HepG2 (cell line): ENCODE measurements at regions not wholly inside any gene's neighbourhood (a gene's known extent, or its start where the extent isn't known, plus 50 kb on each side); places are given as distances from the start of the nearest gene placed in this dataset.

Experiments used
- ATAC-seq: fragments of 200-7000 bp; cut with Tn5 transposase; 3 replicates; pipeline ENCODE4 v1.9.1; 2020; ENCODE audit warnings: mild to moderate bottlenecking, moderate library complexity
- BruUV-seq: library from RNA; stranded (reverse); fragments of 400-500 nt; replicated peaks from 2 replicates; lab custom pipeline; 2021; lab: Mats Ljungman, UMichigan
- CTCF ChIA-PET: fragments of 300-600 bp; formaldehyde crosslinking; extraction: SDS; loops from one replicate; lab custom pipeline; 2021; ENCODE audit warnings: low total read pairs, inconsistent platforms, low intra/inter-chr PET ratio; lab: Yijun Ruan, JAX
- POLR2A ChIA-PET: fragments of 350-600 bp; sonication (Branson Sonifier 250); formaldehyde crosslinking; loops from one replicate; lab custom pipeline; 2020; ENCODE audit warnings: antibody characterized with exemption, inconsistent platforms; lab: Yijun Ruan, JAX
- DNase-seq: peaks from one replicate; pipeline ENCODE4 v3.0.0-alpha.2; 2015; ENCODE audit warnings: low spot score
- FAIRE-seq: peaks from 3 replicates; lab custom pipeline; 2011; peaks lifted over from hg19 to GRCh38; lab: Jason Lieb, UNC
- H2AFZ ChIP-seq: one replicate; pipeline ENCODE4 v1.6.1; 2011; ENCODE audit warnings: low read length, inconsistent platforms
- H3K27ac ChIP-seq: fragments of 300-600 bp; 3 replicates; pipeline ENCODE4 v1.8.0; 2011; ENCODE audit warnings: mixed run types, mild to moderate bottlenecking, mixed read lengths, low read length, inconsistent platforms; ENCODE audit not compliant: insufficient read depth; ENCODE audit errors: extremely low read length
- H3K27me3 ChIP-seq, 2 experiments: fragments of 200-600 bp in 1 of 2; 2 replicates in 1 of 2; 3 replicates in 1 of 2; pipeline versions ENCODE4 v1.6.0 to v1.8.0; 2011; ENCODE audit warnings: low read length in 2 of 2, mild to moderate bottlenecking in 2 of 2, moderate library complexity in 2 of 2, inconsistent platforms in 1 of 2; ENCODE audit not compliant: insufficient read depth in 2 of 2, control insufficient read depth in 1 of 2
- H3K36me3 ChIP-seq, 2 experiments: fragments of 200-600 bp in 1 of 2; replicated peaks in 1 of 2; 2 replicates in 1 of 2; 3 replicates in 1 of 2; pipeline versions ENCODE4 v1.5.1 to v1.8.0; 2011; ENCODE audit warnings: low read length in 2 of 2, inconsistent platforms in 1 of 2; ENCODE audit not compliant: insufficient read depth in 2 of 2, control insufficient read depth in 1 of 2
- H3K4me1 ChIP-seq: 2 replicates; pipeline ENCODE4 v1.5.1; 2012; ENCODE audit warnings: low read length, inconsistent platforms; ENCODE audit not compliant: insufficient read depth
- H3K4me2 ChIP-seq: 2 replicates; pipeline ENCODE4 v1.6.0; 2011; ENCODE audit warnings: low read depth, low read length, inconsistent platforms
- H3K4me3 ChIP-seq, 3 experiments: fragments of 200-600 bp in 1 of 3; sonication (generic), shearing (Covaris generic) in 1 of 3; replicated peaks in 1 of 3; 2 replicates each; pipeline ENCODE4 v1.5.1; 2011 to 2016; ENCODE audit warnings: low read length in 3 of 3, inconsistent platforms in 2 of 3, low read depth in 2 of 3, mild to moderate bottlenecking in 2 of 3, control low read depth in 1 of 3, mixed read lengths in 1 of 3; ENCODE audit not compliant: insufficient read depth in 1 of 3
- H3K79me2 ChIP-seq: one replicate; pipeline ENCODE4 v1.6.1; 2011; ENCODE audit warnings: low read length, inconsistent platforms; ENCODE audit not compliant: insufficient read depth
- H3K9ac ChIP-seq: 2 replicates; pipeline ENCODE4 v1.6.0; 2011; ENCODE audit warnings: mild to moderate bottlenecking, low read depth, low read length, inconsistent platforms; ENCODE audit not compliant: insufficient read depth
- H3K9me3 ChIP-seq: 2 replicates; pipeline ENCODE4 v1.5.1; 2012; ENCODE audit warnings: mild to moderate bottlenecking, low read length
- H4K20me1 ChIP-seq: 2 replicates; pipeline ENCODE4 v1.6.0; 2011; ENCODE audit warnings: inconsistent platforms, mild to moderate bottlenecking, low read length, moderate library complexity; ENCODE audit not compliant: insufficient read depth
- CEBPG ChIP-seq: IDR thresholded peaks from 2 replicates; pipeline ENCODE4 v1.6.1; 2016
- HNF4G ChIP-seq, 2 experiments: sonication (generic) in 1 of 2; formaldehyde crosslinking in 1 of 2; IDR thresholded peaks; 2 replicates each; pipeline versions ENCODE4 v1.4.0 to v1.6.1; 2011 to 2020; ENCODE audit warnings: borderline replicate concordance in 2 of 2, low read depth in 2 of 2, mild to moderate bottlenecking in 2 of 2, low read length in 1 of 2, missing genetic modification reagents in 1 of 2, moderate library complexity in 1 of 2
- MAFF ChIP-seq: IDR thresholded peaks from 2 replicates; pipeline ENCODE4 v1.6.1; 2011; ENCODE audit warnings: low read depth, low read length, improper control_type of control experiment
- NAIF1 ChIP-seq: sonication (generic); formaldehyde crosslinking; IDR thresholded peaks from 2 replicates; pipeline ENCODE4 v1.5.0; 2020; ENCODE audit warnings: mild to moderate bottlenecking, missing genetic modification reagents, borderline replicate concordance
- RAD21 ChIP-seq: fragments of 450-650 bp; formaldehyde crosslinking; IDR thresholded peaks from 2 replicates; pipeline ENCODE4 v1.5.0; 2020; ENCODE audit warnings: mild to moderate bottlenecking
- STAG1 ChIP-seq: sonication (generic); formaldehyde crosslinking; IDR thresholded peaks from 2 replicates; pipeline ENCODE4 v1.4.0; 2020; ENCODE audit warnings: missing genetic modification reagents
- TAF1 ChIP-seq: sonication (generic); formaldehyde crosslinking; IDR thresholded peaks from 2 replicates; pipeline ENCODE4 v1.4.0; 2020; ENCODE audit warnings: missing genetic modification reagents
- XRCC5 ChIP-seq: fragments of 200-400 bp; formaldehyde crosslinking; optimal IDR thresholded peaks from 2 replicates; pipeline ENCODE3; 2017; ENCODE audit warnings: mild to moderate bottlenecking, low read length
- ZEB1 ChIP-seq: IDR thresholded peaks from 2 replicates; pipeline ENCODE4 v1.6.1; 2012; ENCODE audit warnings: mild to moderate bottlenecking, low read depth, inconsistent platforms; ENCODE audit not compliant: insufficient replicate concordance
- ZNF674 ChIP-seq: sonication (generic); formaldehyde crosslinking; IDR thresholded peaks from 2 replicates; pipeline ENCODE4 v1.5.0; 2020; ENCODE audit warnings: low read depth, mild to moderate bottlenecking, missing genetic modification reagents
- ZNF777 ChIP-seq: sonication (generic); formaldehyde crosslinking; IDR thresholded peaks from 2 replicates; pipeline ENCODE4 v1.4.0; 2020; ENCODE audit warnings: missing genetic modification reagents
- WGBS: methylation state at CpG from one replicate; pipeline ENCODE4 v1.1.6; 2017; ENCODE audit warnings: low lambda C conversion rate; 5-methylcytosine and 5-hydroxymethylcytosine counted together
- in situ Hi-C: cut with HindIII; loops from 2 replicates; pipeline ENCODE4 v1.10.0; 2017; ENCODE audit warnings: low pct_unique_long_range_greater_than_20kb; ENCODE audit not compliant: extremely low pct_ligation_motif_present
- intact Hi-C: fragments of 100-400 bp; cut with micrococcal nuclease; formaldehyde crosslinking; loops from one replicate; pipeline ENCODE4 v1.10.0; 2022; ENCODE audit not compliant: unreplicated experiment
- TF ChIP-seq, protein P1 (sequence below): sonication (generic); formaldehyde crosslinking; IDR thresholded peaks from 2 replicates; pipeline ENCODE4 v1.9.0; 2021; ENCODE audit warnings: mild to moderate bottlenecking, missing genetic modification reagents
- TF ChIP-seq, protein P2 (sequence below): IDR thresholded peaks from 2 replicates; pipeline ENCODE4 v1.6.1; 2016; ENCODE audit warnings: low read depth, control low read depth
- TF ChIP-seq, protein P3 (sequence below): sonication (generic); formaldehyde crosslinking; IDR thresholded peaks from 2 replicates; pipeline ENCODE4 v1.5.0; 2020; ENCODE audit warnings: mild to moderate bottlenecking, missing genetic modification reagents, moderate library complexity

DNA sequence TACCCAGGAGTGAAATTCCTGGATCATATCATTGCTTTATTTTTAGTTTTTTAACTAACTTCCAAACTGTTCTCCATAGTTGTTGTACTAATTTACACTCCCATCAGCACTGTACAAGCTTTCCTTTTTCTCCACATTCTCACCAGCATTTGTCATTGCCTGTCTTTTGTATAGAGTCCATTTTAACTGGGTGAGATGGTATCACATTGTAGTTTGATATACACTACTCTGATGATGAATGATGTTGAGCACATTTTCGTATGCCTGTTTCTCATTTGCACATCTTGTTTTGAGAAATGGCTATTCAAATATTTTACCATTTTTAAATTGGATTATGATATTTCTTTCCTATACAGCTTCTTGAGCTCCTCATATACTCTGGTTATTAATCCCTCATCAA, 1586.6 kb downstream of the SI start (continued):
- TF ChIP-seq, protein P1, sequence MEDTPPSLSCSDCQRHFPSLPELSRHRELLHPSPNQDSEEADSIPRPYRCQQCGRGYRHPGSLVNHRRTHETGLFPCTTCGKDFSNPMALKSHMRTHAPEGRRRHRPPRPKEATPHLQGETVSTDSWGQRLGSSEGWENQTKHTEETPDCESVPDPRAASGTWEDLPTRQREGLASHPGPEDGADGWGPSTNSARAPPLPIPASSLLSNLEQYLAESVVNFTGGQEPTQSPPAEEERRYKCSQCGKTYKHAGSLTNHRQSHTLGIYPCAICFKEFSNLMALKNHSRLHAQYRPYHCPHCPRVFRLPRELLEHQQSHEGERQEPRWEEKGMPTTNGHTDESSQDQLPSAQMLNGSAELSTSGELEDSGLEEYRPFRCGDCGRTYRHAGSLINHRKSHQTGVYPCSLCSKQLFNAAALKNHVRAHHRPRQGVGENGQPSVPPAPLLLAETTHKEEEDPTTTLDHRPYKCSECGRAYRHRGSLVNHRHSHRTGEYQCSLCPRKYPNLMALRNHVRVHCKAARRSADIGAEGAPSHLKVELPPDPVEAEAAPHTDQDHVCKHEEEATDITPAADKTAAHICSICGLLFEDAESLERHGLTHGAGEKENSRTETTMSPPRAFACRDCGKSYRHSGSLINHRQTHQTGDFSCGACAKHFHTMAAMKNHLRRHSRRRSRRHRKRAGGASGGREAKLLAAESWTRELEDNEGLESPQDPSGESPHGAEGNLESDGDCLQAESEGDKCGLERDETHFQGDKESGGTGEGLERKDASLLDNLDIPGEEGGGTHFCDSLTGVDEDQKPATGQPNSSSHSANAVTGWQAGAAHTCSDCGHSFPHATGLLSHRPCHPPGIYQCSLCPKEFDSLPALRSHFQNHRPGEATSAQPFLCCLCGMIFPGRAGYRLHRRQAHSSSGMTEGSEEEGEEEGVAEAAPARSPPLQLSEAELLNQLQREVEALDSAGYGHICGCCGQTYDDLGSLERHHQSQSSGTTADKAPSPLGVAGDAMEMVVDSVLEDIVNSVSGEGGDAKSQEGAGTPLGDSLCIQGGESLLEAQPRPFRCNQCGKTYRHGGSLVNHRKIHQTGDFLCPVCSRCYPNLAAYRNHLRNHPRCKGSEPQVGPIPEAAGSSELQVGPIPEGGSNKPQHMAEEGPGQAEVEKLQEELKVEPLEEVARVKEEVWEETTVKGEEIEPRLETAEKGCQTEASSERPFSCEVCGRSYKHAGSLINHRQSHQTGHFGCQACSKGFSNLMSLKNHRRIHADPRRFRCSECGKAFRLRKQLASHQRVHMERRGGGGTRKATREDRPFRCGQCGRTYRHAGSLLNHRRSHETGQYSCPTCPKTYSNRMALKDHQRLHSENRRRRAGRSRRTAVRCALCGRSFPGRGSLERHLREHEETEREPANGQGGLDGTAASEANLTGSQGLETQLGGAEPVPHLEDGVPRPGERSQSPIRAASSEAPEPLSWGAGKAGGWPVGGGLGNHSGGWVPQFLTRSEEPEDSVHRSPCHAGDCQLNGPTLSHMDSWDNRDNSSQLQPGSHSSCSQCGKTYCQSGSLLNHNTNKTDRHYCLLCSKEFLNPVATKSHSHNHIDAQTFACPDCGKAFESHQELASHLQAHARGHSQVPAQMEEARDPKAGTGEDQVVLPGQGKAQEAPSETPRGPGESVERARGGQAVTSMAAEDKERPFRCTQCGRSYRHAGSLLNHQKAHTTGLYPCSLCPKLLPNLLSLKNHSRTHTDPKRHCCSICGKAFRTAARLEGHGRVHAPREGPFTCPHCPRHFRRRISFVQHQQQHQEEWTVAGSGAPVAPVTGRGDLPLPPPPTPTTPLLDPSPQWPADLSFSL (CRISPR knock-in tag) = no peak

DNA sequence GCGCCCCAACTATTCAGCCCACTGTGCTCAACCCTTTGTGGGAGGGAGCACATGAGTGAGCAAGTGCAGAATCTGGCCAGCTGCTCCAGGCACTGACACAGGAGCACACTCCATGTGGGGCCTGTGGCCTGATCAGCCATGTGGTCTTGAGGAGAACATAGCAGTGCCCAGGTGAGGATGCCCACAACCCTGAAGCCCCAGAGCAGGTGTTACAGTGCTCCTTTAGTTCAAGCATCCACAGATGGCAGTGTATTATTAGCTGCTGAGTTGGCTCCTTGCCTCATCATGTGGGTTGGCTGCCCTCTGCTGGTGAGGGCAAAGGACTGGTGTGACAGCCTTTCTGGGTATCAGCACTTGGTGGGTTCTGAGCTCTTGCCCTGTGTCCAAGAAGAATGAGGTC, 1588.2 kb downstream of the SI start:
- intact Hi-C loops = loop anchor here (1.0 to 2.0 kb wide), 3 partner anchors 433 to 1930 kb away; no protein-coding TSS in a partner anchor
- 33% methylated on average over 1 of the region's 1 CpG for WGBS
- no TSS peak for BruUV-seq
- no peak for TF ChIP-seq ZNF777 (CRISPR knock-in tag)
- no peak for TF ChIP-seq HNF4G (IDR thresholded peaks at IDR 0.05; ENCODE audit: borderline replicate concordance, low read depth, low read length)
- TF ChIP-seq HNF4G (CRISPR knock-in tag; IDR thresholded peaks at IDR 0.05; ENCODE audit: borderline replicate concordance, low read depth) = no peak
- TF ChIP-seq RAD21 (CRISPR knock-in tag) = peak; percentile 43; the same call in 1 of the 2 replicates
- peak; percentile 91 for TF ChIP-seq STAG1 (CRISPR knock-in tag)
- TF ChIP-seq, protein P2, sequence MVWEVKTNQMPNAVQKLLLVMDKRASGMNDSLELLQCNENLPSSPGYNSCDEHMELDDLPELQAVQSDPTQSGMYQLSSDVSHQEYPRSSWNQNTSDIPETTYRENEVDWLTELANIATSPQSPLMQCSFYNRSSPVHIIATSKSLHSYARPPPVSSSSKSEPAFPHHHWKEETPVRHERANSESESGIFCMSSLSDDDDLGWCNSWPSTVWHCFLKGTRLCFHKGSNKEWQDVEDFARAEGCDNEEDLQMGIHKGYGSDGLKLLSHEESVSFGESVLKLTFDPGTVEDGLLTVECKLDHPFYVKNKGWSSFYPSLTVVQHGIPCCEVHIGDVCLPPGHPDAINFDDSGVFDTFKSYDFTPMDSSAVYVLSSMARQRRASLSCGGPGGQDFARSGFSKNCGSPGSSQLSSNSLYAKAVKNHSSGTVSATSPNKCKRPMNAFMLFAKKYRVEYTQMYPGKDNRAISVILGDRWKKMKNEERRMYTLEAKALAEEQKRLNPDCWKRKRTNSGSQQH = no peak
- TF ChIP-seq, protein P3, sequence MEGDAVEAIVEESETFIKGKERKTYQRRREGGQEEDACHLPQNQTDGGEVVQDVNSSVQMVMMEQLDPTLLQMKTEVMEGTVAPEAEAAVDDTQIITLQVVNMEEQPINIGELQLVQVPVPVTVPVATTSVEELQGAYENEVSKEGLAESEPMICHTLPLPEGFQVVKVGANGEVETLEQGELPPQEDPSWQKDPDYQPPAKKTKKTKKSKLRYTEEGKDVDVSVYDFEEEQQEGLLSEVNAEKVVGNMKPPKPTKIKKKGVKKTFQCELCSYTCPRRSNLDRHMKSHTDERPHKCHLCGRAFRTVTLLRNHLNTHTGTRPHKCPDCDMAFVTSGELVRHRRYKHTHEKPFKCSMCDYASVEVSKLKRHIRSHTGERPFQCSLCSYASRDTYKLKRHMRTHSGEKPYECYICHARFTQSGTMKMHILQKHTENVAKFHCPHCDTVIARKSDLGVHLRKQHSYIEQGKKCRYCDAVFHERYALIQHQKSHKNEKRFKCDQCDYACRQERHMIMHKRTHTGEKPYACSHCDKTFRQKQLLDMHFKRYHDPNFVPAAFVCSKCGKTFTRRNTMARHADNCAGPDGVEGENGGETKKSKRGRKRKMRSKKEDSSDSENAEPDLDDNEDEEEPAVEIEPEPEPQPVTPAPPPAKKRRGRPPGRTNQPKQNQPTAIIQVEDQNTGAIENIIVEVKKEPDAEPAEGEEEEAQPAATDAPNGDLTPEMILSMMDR = peak; percentile 89
- TF ChIP-seq TAF1 (CRISPR knock-in tag) = no peak
- 0 out of 2 replicates have a peak, but pooled peaks have one; percentile 11 for TF ChIP-seq CEBPG (CRISPR knock-in tag)
- TF ChIP-seq NAIF1 (CRISPR knock-in tag) = no peak
- peak; percentile 73 for TF ChIP-seq MAFF
- no peak for TF ChIP-seq ZEB1
- no peak for TF ChIP-seq XRCC5
- no peak for TF ChIP-seq ZNF674

More for the DNA sequence above, 1588.2 kb downstream of the SI start:
- Histone ChIP-seq H2AFZ (no peak overlapping the region), H3K4me3 (no peak overlapping the region), H3K27ac (no peak overlapping the region), H3K4me2 (no peak overlapping the region), H3K4me1 (no peaks in the 10 kb centered on the region), H3K9ac (no peak overlapping the region), H3K9me3 (no peaks in the 10 kb centered on the region), H3K27me3 (no peaks in the 10 kb centered on the region), H4K20me1 (no peaks in the 10 kb centered on the region), H3K79me2 (no peaks in the 10 kb centered on the region), H3K36me3 (no peaks in the 10 kb centered on the region)
- FAIRE-seq (peak; percentile 74), ATAC-seq (peak; percentile 99), DNase-seq (peak; percentile 57)
- in situ Hi-C loops = loop anchor here (10.0 to 25.0 kb wide), 2 partner anchors 435 to 1928 kb away; no protein-coding TSS in a partner anchor
- POLR2A ChIA-PET = no interaction called here
- CTCF ChIA-PET = interaction anchor here (0.6 to 2.6 kb wide), 3 partner anchors 433 to 1930 kb away, joined by 3 to 12 read pairs (median 9); no protein-coding TSS in a partner anchor
